Endothelial cell of umbilical vein (primary cell): ENCODE measurements at regions not wholly inside any gene's neighbourhood (a gene's known extent, or its start where the extent isn't known, plus 50 kb on each side); places are given as distances from the start of the nearest gene placed in this dataset.

Experiments used
- CTCF ChIP-seq, 2 donors: IDR thresholded peaks; 1 replicate in 1 of 2; 2 replicates in 1 of 2; pipeline ENCODE4 v1.5.1; 2011; ENCODE audit warnings: low read length in 2 of 2, mild to moderate bottlenecking in 2 of 2, moderate library complexity in 2 of 2, control low read depth in 1 of 2, inconsistent platforms in 1 of 2, low read depth in 1 of 2; ENCODE audit not compliant: insufficient read depth in 1 of 2; ENCODE audit errors: extremely low read depth in 1 of 2
- EZH2 ChIP-seq: IDR thresholded peaks from 2 replicates; pipeline ENCODE4 v1.6.1; 2012; ENCODE audit warnings: borderline replicate concordance, low read depth, mild to moderate bottlenecking, moderate library complexity, low read length, inconsistent platforms; ENCODE audit not compliant: severe bottlenecking
- MAX ChIP-seq: IDR thresholded peaks from 2 replicates; pipeline ENCODE4 v1.6.1; 2011; ENCODE audit not compliant: insufficient read depth, insufficient read length
- POLR2A ChIP-seq: IDR thresholded peaks from 2 replicates; pipeline ENCODE4 v1.6.1; 2012; ENCODE audit warnings: low read depth, mild to moderate bottlenecking, control low read depth, low read length
- POLR2AphosphoS5 ChIP-seq: IDR thresholded peaks from 2 replicates; pipeline ENCODE4 v1.6.1; 2012; ENCODE audit warnings: low read depth, mild to moderate bottlenecking, control low read depth, low read length, moderate library complexity; ENCODE audit not compliant: insufficient read depth

GRCh38 chr5:113939988-113940387 is 421.9 kb upstream of the KCNN2 start:
- TF ChIP-seq CTCF (IDR thresholded peaks at IDR 0.05; ENCODE audit: extremely low read depth in 1 of 2, insufficient read depth in 1 of 2, low read depth in 1 of 2, low read length in 2 of 2) (no peak), EZH2 (no peak), POLR2AphosphoS5 (no peak), MAX (no peak), POLR2A (no peak)
